Fibroblast of lung (primary cell): ENCODE measurements at regions not wholly inside any gene's neighbourhood (a gene's known extent, or its start where the extent isn't known, plus 50 kb on each side); places are given as distances from the start of the nearest gene placed in this dataset.

ENCODE experiments used
- CTCF ChIP-seq, 2 donors: IDR thresholded peaks in 1 of 2; conservative IDR thresholded peaks in 1 of 2; 1 replicate in 1 of 2; 2 replicates in 1 of 2; pipeline ENCODE4 v1.5.1; 2011 to 2012; ENCODE audit warnings: low read length in 2 of 2, control low read depth in 1 of 2, inconsistent platforms in 1 of 2, low read depth in 1 of 2, mild to moderate bottlenecking in 1 of 2
- EZH2 ChIP-seq: IDR thresholded peaks from 2 replicates; pipeline ENCODE4 v1.5.1; 2012; ENCODE audit warnings: low read length, control low read depth, mild to moderate bottlenecking; ENCODE audit errors: missing control alignments

GRCh38 chr1:43057567-43057966 lies 98.9 kb upstream of the SLC2A1 start:
- TF ChIP-seq CTCF (conservative IDR thresholded peaks at IDR 0.05 in 1 of 2, IDR thresholded peaks at IDR 0.05 in 1 of 2; ENCODE audit: low read depth in 1 of 2, low read length in 2 of 2) = no peak
- TF ChIP-seq EZH2 = no peak
